ENCODE measurements at regions not wholly inside any gene's neighbourhood (a gene's known extent, or its start where the extent isn't known, plus 50 kb on each side); places are given as distances from the start of the nearest gene placed in this dataset.

DNA sequence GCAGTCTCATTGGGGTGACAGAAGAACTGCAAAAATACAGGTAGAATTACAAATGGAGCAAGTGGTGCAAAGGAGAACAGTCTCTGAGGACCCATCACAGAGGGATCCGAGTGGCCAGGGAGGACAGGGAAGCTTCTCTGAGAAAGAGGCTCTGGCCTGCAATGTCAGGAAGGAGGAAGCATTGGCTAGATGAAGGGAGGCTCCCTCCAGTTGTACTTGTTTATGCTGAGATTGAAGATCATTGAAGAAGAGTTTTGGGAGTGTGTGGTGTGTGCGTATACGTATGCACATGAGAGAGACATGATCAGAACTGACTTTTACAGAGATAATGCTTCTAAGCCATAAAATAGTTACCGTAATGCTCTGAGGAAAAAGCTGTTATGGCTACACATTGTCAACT lies 274.7 kb upstream of the FZD8 start:
- no peaks in the 10 kb centered on the region for H3K9me3 ChIP-seq
- no peaks in the 10 kb centered on the region for H3K36me3 ChIP-seq
- TF ChIP-seq, protein P1, sequence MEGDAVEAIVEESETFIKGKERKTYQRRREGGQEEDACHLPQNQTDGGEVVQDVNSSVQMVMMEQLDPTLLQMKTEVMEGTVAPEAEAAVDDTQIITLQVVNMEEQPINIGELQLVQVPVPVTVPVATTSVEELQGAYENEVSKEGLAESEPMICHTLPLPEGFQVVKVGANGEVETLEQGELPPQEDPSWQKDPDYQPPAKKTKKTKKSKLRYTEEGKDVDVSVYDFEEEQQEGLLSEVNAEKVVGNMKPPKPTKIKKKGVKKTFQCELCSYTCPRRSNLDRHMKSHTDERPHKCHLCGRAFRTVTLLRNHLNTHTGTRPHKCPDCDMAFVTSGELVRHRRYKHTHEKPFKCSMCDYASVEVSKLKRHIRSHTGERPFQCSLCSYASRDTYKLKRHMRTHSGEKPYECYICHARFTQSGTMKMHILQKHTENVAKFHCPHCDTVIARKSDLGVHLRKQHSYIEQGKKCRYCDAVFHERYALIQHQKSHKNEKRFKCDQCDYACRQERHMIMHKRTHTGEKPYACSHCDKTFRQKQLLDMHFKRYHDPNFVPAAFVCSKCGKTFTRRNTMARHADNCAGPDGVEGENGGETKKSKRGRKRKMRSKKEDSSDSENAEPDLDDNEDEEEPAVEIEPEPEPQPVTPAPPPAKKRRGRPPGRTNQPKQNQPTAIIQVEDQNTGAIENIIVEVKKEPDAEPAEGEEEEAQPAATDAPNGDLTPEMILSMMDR (IDR thresholded peaks at IDR 0.05) = peak in 1 of 2 donors; percentile 37
- no peaks in the 10 kb centered on the region for H3K27me3 ChIP-seq
- H3K27ac ChIP-seq = no peak overlapping the region
- no peak overlapping the region for H3K4me3 ChIP-seq
- peaks cover 0 to 12% of the 10 kb centered on the region in 2 donors for H3K4me1 ChIP-seq
- no peak for DNase-seq (ENCODE audit: low spot score)

DNA sequence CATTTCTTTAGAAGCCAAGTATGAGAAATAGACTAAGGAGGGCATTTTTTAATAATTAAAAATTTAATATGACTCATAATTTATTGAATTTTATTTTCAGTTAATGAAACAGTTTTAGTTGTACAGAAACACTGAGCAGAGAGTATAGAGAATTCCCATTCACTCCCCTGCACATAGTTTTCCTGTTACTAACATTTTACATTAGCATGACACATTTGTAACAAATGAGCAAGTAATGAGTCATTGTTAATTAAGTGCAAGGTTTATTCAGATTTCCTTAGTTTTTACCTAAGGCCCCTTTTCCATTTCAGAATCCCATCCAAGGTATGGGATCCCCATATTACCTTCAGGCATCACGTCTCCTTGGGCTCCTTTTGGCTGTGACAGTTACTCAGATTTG lies 271.5 kb upstream of the FZD8 start:
- peaks cover 0 to 12% of the 10 kb centered on the region in 2 donors for H3K4me1 ChIP-seq
- H3K36me3 ChIP-seq = no peaks in the 10 kb centered on the region
- H3K4me3 ChIP-seq = no peak overlapping the region
- DNase-seq (ENCODE audit: low spot score) = no peak
- no peak overlapping the region for H3K27ac ChIP-seq
- no peaks in the 10 kb centered on the region for H3K9me3 ChIP-seq
- no peaks in the 10 kb centered on the region for H3K27me3 ChIP-seq
- TF ChIP-seq, protein P1 (IDR thresholded peaks at IDR 0.05) = no peak

DNA sequence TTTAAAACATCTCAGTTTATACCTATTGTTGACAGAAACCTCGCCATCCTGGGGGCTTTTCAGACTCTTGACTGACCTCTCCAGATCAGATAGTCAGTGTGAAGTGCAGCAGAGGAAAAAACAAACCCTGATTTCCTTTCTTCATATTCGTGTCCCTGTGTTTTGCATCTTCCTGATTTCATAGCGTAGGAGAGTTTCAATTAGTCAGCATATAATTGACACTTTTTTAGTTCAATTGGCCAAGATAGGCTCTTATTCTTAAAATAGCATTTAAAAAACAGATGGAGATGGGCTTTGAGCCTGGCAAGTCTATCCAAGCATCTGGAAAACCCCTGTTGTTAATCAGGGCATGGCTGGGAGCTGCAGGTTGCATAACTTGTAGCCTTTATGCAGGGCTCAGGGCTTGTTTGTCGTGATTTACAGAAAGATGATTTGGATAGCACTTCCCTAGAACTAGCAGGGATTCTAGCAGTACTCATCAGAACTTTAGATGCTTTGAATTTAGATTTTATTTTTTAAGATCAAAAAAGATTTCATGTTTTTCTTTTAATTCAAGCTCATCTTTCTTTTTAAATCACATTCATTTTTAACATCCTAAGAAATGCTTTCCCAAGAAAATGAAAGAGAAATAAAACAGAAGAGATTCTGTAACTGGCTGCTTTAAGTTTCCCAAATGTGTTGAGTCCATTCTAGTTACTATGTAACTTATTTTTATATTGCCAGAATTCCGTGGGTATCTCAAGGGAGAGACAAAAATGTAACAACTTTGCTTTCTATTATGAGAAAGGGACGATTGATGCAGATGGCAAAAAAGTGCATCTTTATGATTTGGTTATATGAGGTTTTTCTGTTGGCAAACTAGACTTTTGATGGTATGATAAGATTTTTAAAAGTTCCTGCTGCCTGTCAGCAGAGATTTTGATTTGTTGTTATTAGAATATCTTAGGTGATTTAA lies 270.8 kb upstream of the FZD8 start:
- Histone ChIP-seq H3K36me3 (no peaks in the 10 kb centered on the region), H3K4me3 (no peak overlapping the region), H3K9me3 (no peaks in the 10 kb centered on the region), H3K27ac (no peak overlapping the region), H3K27me3 (no peaks in the 10 kb centered on the region), H3K4me1 (peaks cover 0 to 12% of the 10 kb centered on the region in 2 donors)
- TF ChIP-seq, protein P1 (IDR thresholded peaks at IDR 0.05) = no peak
- no peak for DNase-seq (ENCODE audit: low spot score)

DNA sequence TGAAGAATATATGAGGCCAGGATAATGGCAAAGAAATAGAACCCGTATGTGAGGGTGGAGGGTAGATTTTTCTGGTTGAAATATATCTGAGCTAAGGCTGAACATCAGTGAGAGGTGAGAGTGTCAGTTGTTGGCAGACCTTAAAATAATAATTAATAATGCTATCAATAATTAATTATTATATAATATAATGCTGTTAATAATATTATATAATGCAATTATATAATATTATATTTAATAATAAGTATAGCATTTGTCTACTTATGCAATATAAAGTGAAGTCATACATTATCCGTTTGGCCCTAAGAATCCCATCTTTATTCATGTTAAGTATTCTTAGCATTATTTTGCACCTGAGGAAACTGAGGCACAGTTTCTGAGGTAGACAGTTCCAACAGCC lies 269.9 kb upstream of the FZD8 start:
- Histone ChIP-seq H3K27me3 (no peaks in the 10 kb centered on the region), H3K27ac (no peak overlapping the region), H3K4me1 (peaks cover 0 to 12% of the 10 kb centered on the region in 2 donors), H3K36me3 (no peaks in the 10 kb centered on the region), H3K9me3 (no peaks in the 10 kb centered on the region), H3K4me3 (no peak overlapping the region)
- DNase-seq (ENCODE audit: low spot score) = no peak
- TF ChIP-seq, protein P1 (IDR thresholded peaks at IDR 0.05) = no peak

DNA sequence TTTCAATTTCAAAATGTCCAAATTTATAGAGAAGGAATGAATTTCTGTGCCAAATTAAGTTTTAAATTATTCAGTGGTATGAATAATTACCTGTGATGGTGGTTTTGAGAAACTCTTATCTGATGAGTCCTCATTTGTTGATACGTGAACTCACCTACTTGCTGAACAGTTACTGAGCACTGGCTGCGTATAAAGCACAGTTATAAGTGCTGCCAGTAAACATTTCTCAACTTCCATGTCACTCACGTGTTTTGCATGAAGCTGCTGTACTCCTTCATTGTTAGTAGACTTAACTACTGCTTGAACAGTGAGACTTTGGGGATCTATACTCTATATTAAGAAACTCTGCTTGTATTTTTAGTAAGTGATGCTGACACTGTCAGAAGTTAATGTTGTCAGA lies 269.1 kb upstream of the FZD8 start:
- TF ChIP-seq, protein P1 (IDR thresholded peaks at IDR 0.05) = no peak
- Histone ChIP-seq H3K27ac (no peak overlapping the region), H3K9me3 (no peaks in the 10 kb centered on the region), H3K4me3 (no peak overlapping the region), H3K27me3 (no peaks in the 10 kb centered on the region), H3K36me3 (no peaks in the 10 kb centered on the region), H3K4me1 (peaks cover 0 to 12% of the 10 kb centered on the region in 2 donors)
- no peak for DNase-seq (ENCODE audit: low spot score)

All from right atrium auricular region (tissue), 2 donors.